MG63 (cell line): ENCODE measurements at regions not wholly inside any gene's neighbourhood (a gene's known extent, or its start where the extent isn't known, plus 50 kb on each side); places are given as distances from the start of the nearest gene placed in this dataset.
A peak's percentile ranks its signal among the peaks of the same experiment; 100 is the strongest.

Source experiments
- DNase-seq: peaks from one replicate; pipeline ENCODE4 v3.0.0-alpha.2; 2020
- H3K27me3 ChIP-seq: fragments of 250-450 bp; sonication (Bioruptor Pico); 2 replicates; pipeline ENCODE4 v1.5.1; 2020; ENCODE audit warnings: mild to moderate bottlenecking, moderate library complexity
- H3K36me3 ChIP-seq: fragments of 250-450 bp; sonication (Bioruptor Pico); 2 replicates; pipeline ENCODE4 v1.5.1; 2020; ENCODE audit warnings: mild to moderate bottlenecking, moderate library complexity
- H3K4me3 ChIP-seq: fragments of 250-450 bp; sonication (Bioruptor Pico); 2 replicates; pipeline ENCODE4 v1.5.1; 2020; ENCODE audit warnings: mild to moderate bottlenecking, moderate library complexity
- H3K9me3 ChIP-seq: fragments of 250-450 bp; sonication (Bioruptor Pico); 2 replicates; pipeline ENCODE4 v1.5.1; 2020; ENCODE audit warnings: mild to moderate bottlenecking, moderate library complexity

GRCh38 chr11:69374110-69374945 lies 80.4 kb downstream of the MYEOV start:
- DNase-seq: no peak
- Histone ChIP-seq H3K36me3 (no peaks in the 10 kb centered on the region), H3K4me3 (no peak overlapping the region), H3K9me3 (no peaks in the 10 kb centered on the region), H3K27me3 (no peaks in the 10 kb centered on the region)

GRCh38 chr11:69374946-69375310 lies 81.0 kb downstream of the MYEOV start:
- H3K36me3 ChIP-seq: no peaks in the 10 kb centered on the region
- no peak overlapping the region for H3K4me3 ChIP-seq
- DNase-seq: no peak
- H3K9me3 ChIP-seq: no peaks in the 10 kb centered on the region
- H3K27me3 ChIP-seq: no peaks in the 10 kb centered on the region

- Histone ChIP-seq H3K36me3 (no peaks in the 10 kb centered on the region), H3K9me3 (no peaks in the 10 kb centered on the region), H3K4me3 (no peak overlapping the region), H3K27me3 (no peaks in the 10 kb centered on the region)
- DNase-seq: no peak
These were observed 81.6 kb downstream of the MYEOV start for GRCh38 chr11:69375316-69376154.

- H3K36me3 ChIP-seq: no peaks in the 10 kb centered on the region
- no peaks in the 10 kb centered on the region for H3K9me3 ChIP-seq
- H3K4me3 ChIP-seq: no peak overlapping the region
- no peak for DNase-seq
- H3K27me3 ChIP-seq: no peaks in the 10 kb centered on the region
These were observed 82.4 kb downstream of the MYEOV start for GRCh38 chr11:69376155-69377028.

- Histone ChIP-seq H3K4me3 (no peak overlapping the region), H3K27me3 (no peaks in the 10 kb centered on the region), H3K9me3 (no peaks in the 10 kb centered on the region), H3K36me3 (no peaks in the 10 kb centered on the region)
- no peak for DNase-seq
These were observed 83.3 kb downstream of the MYEOV start for GRCh38 chr11:69377029-69377952.

GRCh38 chr11:69377953-69378302 lies 84.0 kb downstream of the MYEOV start:
- no peak for DNase-seq
- H3K36me3 ChIP-seq: no peaks in the 10 kb centered on the region
- H3K9me3 ChIP-seq: no peaks in the 10 kb centered on the region
- no peak overlapping the region for H3K4me3 ChIP-seq
- no peaks in the 10 kb centered on the region for H3K27me3 ChIP-seq

- Histone ChIP-seq H3K36me3 (no peaks in the 10 kb centered on the region), H3K27me3 (no peaks in the 10 kb centered on the region), H3K4me3 (no peak overlapping the region), H3K9me3 (no peaks in the 10 kb centered on the region)
- DNase-seq: no peak
These were observed 84.6 kb downstream of the MYEOV start for GRCh38 chr11:69378303-69379141.

GRCh38 chr11:69380451-69380901 lies 86.5 kb downstream of the MYEOV start:
- H3K9me3 ChIP-seq: no peaks in the 10 kb centered on the region

GRCh38 chr11:69380921-69381581 lies 87.1 kb downstream of the MYEOV start:
- Histone ChIP-seq H3K36me3 (no peaks in the 10 kb centered on the region), H3K4me3 (no peak overlapping the region), H3K9me3 (no peaks in the 10 kb centered on the region), H3K27me3 (no peaks in the 10 kb centered on the region)
- peak; percentile 21 for DNase-seq

More at GRCh38 chr11:69380451-69380901, 86.5 kb downstream of the MYEOV start:
- no peak overlapping the region for H3K4me3 ChIP-seq
- H3K36me3 ChIP-seq: no peaks in the 10 kb centered on the region
- H3K27me3 ChIP-seq: no peaks in the 10 kb centered on the region
- DNase-seq: no peak

- DNase-seq: no peak
- H3K36me3 ChIP-seq: no peaks in the 10 kb centered on the region
- no peaks in the 10 kb centered on the region for H3K27me3 ChIP-seq
- H3K4me3 ChIP-seq: no peak overlapping the region; the same call in 1 of the 2 replicates
- no peaks in the 10 kb centered on the region for H3K9me3 ChIP-seq
These were observed 87.8 kb downstream of the MYEOV start for GRCh38 chr11:69381681-69382130.

GRCh38 chr11:69382131-69383128 lies 88.5 kb downstream of the MYEOV start:
- H3K4me3 ChIP-seq: peak overlapping the region; percentile 25
- DNase-seq: peak; percentile 60
- H3K9me3 ChIP-seq: 0 out of 2 replicates have a peak, but pooled peaks cover under 1% of the 10 kb centered on the region
- H3K36me3 ChIP-seq: no peaks in the 10 kb centered on the region
- H3K27me3 ChIP-seq: no peaks in the 10 kb centered on the region

GRCh38 chr11:69383372-69384250 lies 89.7 kb downstream of the MYEOV start:
- no peaks in the 10 kb centered on the region for H3K36me3 ChIP-seq
- no peaks in the 10 kb centered on the region for H3K27me3 ChIP-seq
- peaks cover 9% of the 10 kb centered on the region for H3K9me3 ChIP-seq
- no peak overlapping the region for H3K4me3 ChIP-seq
- DNase-seq: no peak
